ENCODE measurements at regions not wholly inside any gene's neighbourhood (a gene's known extent, or its start where the extent isn't known, plus 50 kb on each side); places are given as distances from the start of the nearest gene placed in this dataset.

- in situ Hi-C loops (cut with MboI; ENCODE audit: low sequenced_read_pairs in 4 of 4) = no loop called here
- no peaks in the 10 kb centered on the region for H3K27me3 ChIP-seq
- TF ChIP-seq POLR2A (IDR thresholded peaks at IDR 0.05) (no peak), CTCF (IDR thresholded peaks at IDR 0.05 in 4 of 5, conservative IDR thresholded peaks at IDR 0.05 in 1 of 5) (no peak)
- H3K36me3 ChIP-seq = no peaks in the 10 kb centered on the region
- H3K4me3 ChIP-seq = no peak overlapping the region
- intact Hi-C loops (cut with DNase I; ENCODE audit: low total_unique reads) = no loop called here
- H3K27ac ChIP-seq = no peak overlapping the region
- peaks cover 0 to 3% (median 0%) of the 10 kb centered on the region in 3 donors for H3K9me3 ChIP-seq
- H3K4me1 ChIP-seq = no peaks in the 10 kb centered on the region
- ATAC-seq (no peak), DNase-seq (no peak)
Measured at GRCh38 chr3:82802501-82802900, 1041.1 kb upstream of the GBE1 start.

DNA sequence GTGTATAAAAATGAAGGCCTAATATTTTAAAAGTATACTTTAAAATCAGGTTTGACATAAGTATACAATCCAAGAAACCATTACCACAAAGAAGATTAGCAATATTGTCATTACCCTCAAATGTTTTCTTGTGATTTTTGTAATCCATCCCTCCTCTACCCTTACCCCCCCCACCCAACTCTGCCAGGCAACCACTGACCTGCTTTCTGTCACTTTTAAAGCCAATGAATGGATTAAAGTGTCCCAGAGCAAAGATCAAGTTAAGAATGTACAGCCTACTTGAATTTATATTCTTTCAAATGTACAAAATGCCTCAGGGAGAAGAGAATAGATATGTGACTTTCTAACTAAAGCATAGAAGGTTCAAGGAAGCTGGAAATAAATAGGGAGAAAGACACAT lies 1038.8 kb upstream of the GBE1 start:
- Histone ChIP-seq H3K4me3 (no peak overlapping the region), H3K27ac (no peak overlapping the region), H3K9me3 (peaks cover 0 to 3% (median 0%) of the 10 kb centered on the region in 3 donors), H3K27me3 (no peaks in the 10 kb centered on the region), H3K36me3 (no peaks in the 10 kb centered on the region), H3K4me1 (no peaks in the 10 kb centered on the region)
- intact Hi-C loops (cut with DNase I; ENCODE audit: low total_unique reads) (no loop called here), in situ Hi-C loops (cut with MboI; ENCODE audit: low sequenced_read_pairs in 4 of 4) (no loop called here)
- ATAC-seq (no peak), DNase-seq (no peak)
- TF ChIP-seq CTCF (IDR thresholded peaks at IDR 0.05 in 4 of 5, conservative IDR thresholded peaks at IDR 0.05 in 1 of 5) = no peak
- TF ChIP-seq POLR2A (IDR thresholded peaks at IDR 0.05) = no peak

- TF ChIP-seq CTCF (IDR thresholded peaks at IDR 0.05 in 4 of 5, conservative IDR thresholded peaks at IDR 0.05 in 1 of 5) (no peak), POLR2A (IDR thresholded peaks at IDR 0.05) (no peak)
- Histone ChIP-seq H3K27me3 (no peaks in the 10 kb centered on the region), H3K9me3 (peaks cover 0 to 3% (median 0%) of the 10 kb centered on the region in 3 donors), H3K4me3 (no peak overlapping the region), H3K4me1 (no peaks in the 10 kb centered on the region), H3K36me3 (no peaks in the 10 kb centered on the region), H3K27ac (no peak overlapping the region)
- DNase-seq = no peak
- intact Hi-C loops (cut with DNase I; ENCODE audit: low total_unique reads) (no loop called here), in situ Hi-C loops (cut with MboI; ENCODE audit: low sequenced_read_pairs in 4 of 4) (no loop called here)
- ATAC-seq = no peak
Measured at GRCh38 chr3:82796765-82797164, 1035.3 kb upstream of the GBE1 start.

- no peak for DNase-seq
- H3K9me3 ChIP-seq = no peaks in the 10 kb centered on the region
- H3K27me3 ChIP-seq = no peaks in the 10 kb centered on the region
- no peak for TF ChIP-seq POLR2A (IDR thresholded peaks at IDR 0.05)
- TF ChIP-seq CTCF (IDR thresholded peaks at IDR 0.05 in 4 of 5, conservative IDR thresholded peaks at IDR 0.05 in 1 of 5) = no peak
- intact Hi-C loops (cut with DNase I; ENCODE audit: low total_unique reads) = no loop called here
- in situ Hi-C loops (cut with MboI; ENCODE audit: low sequenced_read_pairs in 4 of 4) = no loop called here
- H3K27ac ChIP-seq = no peak overlapping the region
- no peaks in the 10 kb centered on the region for H3K4me1 ChIP-seq
- H3K4me3 ChIP-seq = no peak overlapping the region
- no peak for ATAC-seq
- no peaks in the 10 kb centered on the region for H3K36me3 ChIP-seq
Measured at GRCh38 chr3:82791241-82791640, 1029.8 kb upstream of the GBE1 start.
